HepG2 (cell line): ENCODE measurements at regions not wholly inside any gene's neighbourhood (a gene's known extent, or its start where the extent isn't known, plus 50 kb on each side); places are given as distances from the start of the nearest gene placed in this dataset.

ENCODE experiments used
- ATAC-seq: fragments of 200-7000 bp; cut with Tn5 transposase; 3 replicates; pipeline ENCODE4 v1.9.1; 2020; ENCODE audit warnings: mild to moderate bottlenecking, moderate library complexity
- BruUV-seq: library from RNA; stranded (reverse); fragments of 400-500 nt; replicated peaks from 2 replicates; lab custom pipeline; 2021; lab: Mats Ljungman, UMichigan
- CTCF ChIA-PET: fragments of 300-600 bp; formaldehyde crosslinking; extraction: SDS; loops from one replicate; lab custom pipeline; 2021; ENCODE audit warnings: low total read pairs, inconsistent platforms, low intra/inter-chr PET ratio; lab: Yijun Ruan, JAX
- POLR2A ChIA-PET: fragments of 350-600 bp; sonication (Branson Sonifier 250); formaldehyde crosslinking; loops from one replicate; lab custom pipeline; 2020; ENCODE audit warnings: antibody characterized with exemption, inconsistent platforms; lab: Yijun Ruan, JAX
- DNase-seq: peaks from one replicate; pipeline ENCODE4 v3.0.0-alpha.2; 2015; ENCODE audit warnings: low spot score
- FAIRE-seq: peaks from 3 replicates; lab custom pipeline; 2011; peaks lifted over from hg19 to GRCh38; lab: Jason Lieb, UNC
- H2AFZ ChIP-seq: one replicate; pipeline ENCODE4 v1.6.1; 2011; ENCODE audit warnings: low read length, inconsistent platforms
- H3K27ac ChIP-seq: fragments of 300-600 bp; 3 replicates; pipeline ENCODE4 v1.8.0; 2011; ENCODE audit warnings: mixed run types, mild to moderate bottlenecking, mixed read lengths, low read length, inconsistent platforms; ENCODE audit not compliant: insufficient read depth; ENCODE audit errors: extremely low read length
- H3K27me3 ChIP-seq, 2 experiments: fragments of 200-600 bp in 1 of 2; 2 replicates in 1 of 2; 3 replicates in 1 of 2; pipeline versions ENCODE4 v1.6.0 to v1.8.0; 2011; ENCODE audit warnings: low read length in 2 of 2, mild to moderate bottlenecking in 2 of 2, moderate library complexity in 2 of 2, inconsistent platforms in 1 of 2; ENCODE audit not compliant: insufficient read depth in 2 of 2, control insufficient read depth in 1 of 2
- H3K36me3 ChIP-seq, 2 experiments: fragments of 200-600 bp in 1 of 2; replicated peaks in 1 of 2; 2 replicates in 1 of 2; 3 replicates in 1 of 2; pipeline versions ENCODE4 v1.5.1 to v1.8.0; 2011; ENCODE audit warnings: low read length in 2 of 2, inconsistent platforms in 1 of 2; ENCODE audit not compliant: insufficient read depth in 2 of 2, control insufficient read depth in 1 of 2
- H3K4me1 ChIP-seq: 2 replicates; pipeline ENCODE4 v1.5.1; 2012; ENCODE audit warnings: low read length, inconsistent platforms; ENCODE audit not compliant: insufficient read depth
- H3K4me2 ChIP-seq: 2 replicates; pipeline ENCODE4 v1.6.0; 2011; ENCODE audit warnings: low read depth, low read length, inconsistent platforms
- H3K4me3 ChIP-seq, 3 experiments: fragments of 200-600 bp in 1 of 3; sonication (generic), shearing (Covaris generic) in 1 of 3; replicated peaks in 1 of 3; 2 replicates each; pipeline ENCODE4 v1.5.1; 2011 to 2016; ENCODE audit warnings: low read length in 3 of 3, inconsistent platforms in 2 of 3, low read depth in 2 of 3, mild to moderate bottlenecking in 2 of 3, control low read depth in 1 of 3, mixed read lengths in 1 of 3; ENCODE audit not compliant: insufficient read depth in 1 of 3
- H3K79me2 ChIP-seq: one replicate; pipeline ENCODE4 v1.6.1; 2011; ENCODE audit warnings: low read length, inconsistent platforms; ENCODE audit not compliant: insufficient read depth
- H3K9ac ChIP-seq: 2 replicates; pipeline ENCODE4 v1.6.0; 2011; ENCODE audit warnings: mild to moderate bottlenecking, low read depth, low read length, inconsistent platforms; ENCODE audit not compliant: insufficient read depth
- H3K9me3 ChIP-seq: 2 replicates; pipeline ENCODE4 v1.5.1; 2012; ENCODE audit warnings: mild to moderate bottlenecking, low read length
- H4K20me1 ChIP-seq: 2 replicates; pipeline ENCODE4 v1.6.0; 2011; ENCODE audit warnings: inconsistent platforms, mild to moderate bottlenecking, low read length, moderate library complexity; ENCODE audit not compliant: insufficient read depth
- ATM ChIP-seq: fragments of 450-650 bp; IDR thresholded peaks from 2 replicates; pipeline ENCODE4 v1.7.1; 2017; ENCODE audit warnings: mild to moderate bottlenecking, borderline replicate concordance
- ATRX ChIP-seq: sonication (generic); formaldehyde crosslinking; IDR thresholded peaks from 2 replicates; pipeline ENCODE4 v1.4.0; 2020; ENCODE audit warnings: missing genetic modification reagents, borderline replicate concordance
- HHEX ChIP-seq: IDR thresholded peaks from 2 replicates; pipeline ENCODE4 v1.6.1; 2016; ENCODE audit warnings: control low read depth
- NBN ChIP-seq: fragments of 450-650 bp; conservative IDR thresholded peaks from 2 replicates; pipeline ENCODE4 v1.6.1; 2017
- PAX8 ChIP-seq: sonication (generic); formaldehyde crosslinking; IDR thresholded peaks from 2 replicates; pipeline ENCODE4 v1.8.0; 2022; ENCODE audit warnings: mild to moderate bottlenecking, missing genetic modification reagents, borderline replicate concordance
- SCMH1 ChIP-seq: sonication (generic); formaldehyde crosslinking; IDR thresholded peaks from 2 replicates; pipeline ENCODE4 v1.9.0; 2021; ENCODE audit warnings: missing genetic modification reagents, mild to moderate bottlenecking, borderline replicate concordance
- SMARCC2 ChIP-seq: fragments of 450-650 bp; IDR thresholded peaks from 2 replicates; pipeline ENCODE4 v1.6.1; 2017; ENCODE audit warnings: antibody characterized with exemption, mild to moderate bottlenecking
- THAP11 ChIP-seq: IDR thresholded peaks from 2 replicates; pipeline ENCODE4 v1.6.1; 2016; ENCODE audit warnings: missing biosample characterization, missing genetic modification reagents
- ZFY ChIP-seq: sonication (generic); formaldehyde crosslinking; IDR thresholded peaks from 2 replicates; pipeline ENCODE4 v1.4.0; 2020; ENCODE audit warnings: missing genetic modification reagents
- ZNF496 ChIP-seq: sonication (generic); formaldehyde crosslinking; IDR thresholded peaks from 2 replicates; pipeline ENCODE4 v1.8.1; 2023; ENCODE audit warnings: mild to moderate bottlenecking, moderate library complexity, missing genetic modification reagents; ENCODE audit not compliant: insufficient replicate concordance
- WGBS: methylation state at CpG from one replicate; pipeline ENCODE4 v1.1.6; 2017; ENCODE audit warnings: low lambda C conversion rate; 5-methylcytosine and 5-hydroxymethylcytosine counted together
- in situ Hi-C: cut with HindIII; loops from 2 replicates; pipeline ENCODE4 v1.10.0; 2017; ENCODE audit warnings: low pct_unique_long_range_greater_than_20kb; ENCODE audit not compliant: extremely low pct_ligation_motif_present
- intact Hi-C: fragments of 100-400 bp; cut with micrococcal nuclease; formaldehyde crosslinking; loops from one replicate; pipeline ENCODE4 v1.10.0; 2022; ENCODE audit not compliant: unreplicated experiment
- TF ChIP-seq, protein P1 (sequence below): sonication (generic); formaldehyde crosslinking; IDR thresholded peaks from 2 replicates; pipeline ENCODE4 v1.9.0; 2021; ENCODE audit warnings: missing genetic modification reagents, borderline replicate concordance
- TF ChIP-seq, protein P2 (sequence below): IDR thresholded peaks from 2 replicates; pipeline ENCODE4 v1.6.1; 2018; ENCODE audit warnings: missing genetic modification reagents
- TF ChIP-seq, protein P3 (sequence below), 2 experiments: sonication (generic) in 1 of 2; formaldehyde crosslinking in 1 of 2; IDR thresholded peaks; 2 replicates each; pipeline versions ENCODE4 v1.6.1 to v1.9.0; 2014 to 2022; ENCODE audit warnings: antibody characterized with exemption in 1 of 2, borderline replicate concordance in 1 of 2, inconsistent platforms in 1 of 2, low read depth in 1 of 2, missing genetic modification reagents in 1 of 2

DNA sequence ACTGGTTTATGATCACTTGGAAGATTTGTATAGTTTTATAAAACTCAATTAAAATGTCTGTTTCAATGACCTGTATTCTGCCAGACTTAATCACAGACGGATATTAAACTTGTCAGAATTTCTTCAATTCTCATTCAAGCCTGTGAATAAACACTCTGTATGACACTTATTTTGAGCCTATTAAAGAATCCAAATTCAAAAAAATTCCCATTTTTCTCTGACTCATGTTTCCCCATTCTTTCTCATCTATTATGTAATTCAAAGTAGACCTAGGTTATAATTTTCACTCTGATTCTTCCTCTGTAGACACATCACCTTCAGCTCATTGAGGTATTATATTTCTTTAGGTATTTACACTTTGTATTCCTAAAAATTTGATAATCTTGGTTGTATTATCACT, 166.1 kb downstream of the TMA16 start (continued):
- TF ChIP-seq, protein P1, sequence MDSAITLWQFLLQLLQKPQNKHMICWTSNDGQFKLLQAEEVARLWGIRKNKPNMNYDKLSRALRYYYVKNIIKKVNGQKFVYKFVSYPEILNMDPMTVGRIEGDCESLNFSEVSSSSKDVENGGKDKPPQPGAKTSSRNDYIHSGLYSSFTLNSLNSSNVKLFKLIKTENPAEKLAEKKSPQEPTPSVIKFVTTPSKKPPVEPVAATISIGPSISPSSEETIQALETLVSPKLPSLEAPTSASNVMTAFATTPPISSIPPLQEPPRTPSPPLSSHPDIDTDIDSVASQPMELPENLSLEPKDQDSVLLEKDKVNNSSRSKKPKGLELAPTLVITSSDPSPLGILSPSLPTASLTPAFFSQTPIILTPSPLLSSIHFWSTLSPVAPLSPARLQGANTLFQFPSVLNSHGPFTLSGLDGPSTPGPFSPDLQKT = no peak
- TF ChIP-seq NBN = no peak
- no peak for TF ChIP-seq THAP11 (CRISPR knock-in tag)

DNA sequence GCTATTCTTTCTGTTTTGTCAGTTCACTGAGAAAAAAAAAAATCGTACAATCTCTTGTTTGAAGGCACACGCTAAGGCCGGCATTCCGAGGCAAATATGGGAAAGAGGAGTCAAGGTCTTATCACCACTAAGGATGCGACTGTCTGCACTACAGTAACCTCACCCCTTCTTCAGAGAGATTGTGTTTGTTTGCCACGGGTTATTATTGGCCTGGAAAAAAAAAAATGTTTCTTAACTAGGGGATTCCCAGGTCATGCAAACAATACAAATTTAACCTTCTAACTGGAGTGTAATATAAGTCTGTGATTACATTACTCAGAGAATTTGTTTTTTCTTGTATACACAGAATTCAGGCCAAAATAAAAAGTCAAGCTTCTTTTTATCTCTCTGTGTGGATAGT, 168.3 kb downstream of the TMA16 start:
- ChIA-PET POLR2A (no interaction called here), CTCF (no interaction called here)
- intact Hi-C loops = no loop called here
- TF ChIP-seq ZNF496 (CRISPR knock-in tag) (no peak), PAX8 (CRISPR knock-in tag) (no peak), SCMH1 (no peak), ATM (no peak), ATRX (CRISPR knock-in tag) (no peak), SMARCC2 (no peak), HHEX (CRISPR knock-in tag) (no peak), ZFY (CRISPR knock-in tag) (no peak)
- TF ChIP-seq, protein P2, sequence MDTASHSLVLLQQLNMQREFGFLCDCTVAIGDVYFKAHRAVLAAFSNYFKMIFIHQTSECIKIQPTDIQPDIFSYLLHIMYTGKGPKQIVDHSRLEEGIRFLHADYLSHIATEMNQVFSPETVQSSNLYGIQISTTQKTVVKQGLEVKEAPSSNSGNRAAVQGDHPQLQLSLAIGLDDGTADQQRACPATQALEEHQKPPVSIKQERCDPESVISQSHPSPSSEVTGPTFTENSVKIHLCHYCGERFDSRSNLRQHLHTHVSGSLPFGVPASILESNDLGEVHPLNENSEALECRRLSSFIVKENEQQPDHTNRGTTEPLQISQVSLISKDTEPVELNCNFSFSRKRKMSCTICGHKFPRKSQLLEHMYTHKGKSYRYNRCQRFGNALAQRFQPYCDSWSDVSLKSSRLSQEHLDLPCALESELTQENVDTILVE = no peak
- TF ChIP-seq, protein P3, sequence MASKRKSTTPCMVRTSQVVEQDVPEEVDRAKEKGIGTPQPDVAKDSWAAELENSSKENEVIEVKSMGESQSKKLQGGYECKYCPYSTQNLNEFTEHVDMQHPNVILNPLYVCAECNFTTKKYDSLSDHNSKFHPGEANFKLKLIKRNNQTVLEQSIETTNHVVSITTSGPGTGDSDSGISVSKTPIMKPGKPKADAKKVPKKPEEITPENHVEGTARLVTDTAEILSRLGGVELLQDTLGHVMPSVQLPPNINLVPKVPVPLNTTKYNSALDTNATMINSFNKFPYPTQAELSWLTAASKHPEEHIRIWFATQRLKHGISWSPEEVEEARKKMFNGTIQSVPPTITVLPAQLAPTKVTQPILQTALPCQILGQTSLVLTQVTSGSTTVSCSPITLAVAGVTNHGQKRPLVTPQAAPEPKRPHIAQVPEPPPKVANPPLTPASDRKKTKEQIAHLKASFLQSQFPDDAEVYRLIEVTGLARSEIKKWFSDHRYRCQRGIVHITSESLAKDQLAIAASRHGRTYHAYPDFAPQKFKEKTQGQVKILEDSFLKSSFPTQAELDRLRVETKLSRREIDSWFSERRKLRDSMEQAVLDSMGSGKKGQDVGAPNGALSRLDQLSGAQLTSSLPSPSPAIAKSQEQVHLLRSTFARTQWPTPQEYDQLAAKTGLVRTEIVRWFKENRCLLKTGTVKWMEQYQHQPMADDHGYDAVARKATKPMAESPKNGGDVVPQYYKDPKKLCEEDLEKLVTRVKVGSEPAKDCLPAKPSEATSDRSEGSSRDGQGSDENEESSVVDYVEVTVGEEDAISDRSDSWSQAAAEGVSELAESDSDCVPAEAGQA (IDR thresholded peaks at IDR 0.05; ENCODE audit: low read depth) = no peak
- TF ChIP-seq, protein P3 (CRISPR knock-in tag; IDR thresholded peaks at IDR 0.05; ENCODE audit: borderline replicate concordance) = no peak
- FAIRE-seq (no peak), DNase-seq (no peak), ATAC-seq (no peak)
- no peaks in the 10 kb centered on the region for H3K27me3 ChIP-seq
- no peak overlapping the region for H2AFZ ChIP-seq
- no peak overlapping the region for H3K9ac ChIP-seq
- H4K20me1 ChIP-seq = no peaks in the 10 kb centered on the region
- no peaks in the 10 kb centered on the region for H3K4me1 ChIP-seq
- 5% methylated on average over 6 of the region's 6 CpGs for WGBS
- in situ Hi-C loops = loop anchor here (10.0 kb wide), 1 partner anchor 108 kb away; no protein-coding TSS in a partner anchor
- H3K4me3 ChIP-seq = no peak overlapping the region
- no TSS peak for BruUV-seq
- no peak overlapping the region for H3K27ac ChIP-seq
- no peaks in the 10 kb centered on the region for H3K79me2 ChIP-seq
- H3K4me2 ChIP-seq = no peak overlapping the region
- H3K36me3 ChIP-seq = no peaks in the 10 kb centered on the region
- H3K9me3 ChIP-seq = no peaks in the 10 kb centered on the region
